CD4-positive, alpha-beta T cell treated with Interleukin-6 for 4 hours (primary cell): ENCODE measurements at regions not wholly inside any gene's neighbourhood (a gene's known extent, or its start where the extent isn't known, plus 50 kb on each side); places are given as distances from the start of the nearest gene placed in this dataset.

Source experiments
- DNase-seq: peaks from one replicate; pipeline ENCODE4 v3.0.0-alpha.2; 2020; ENCODE audit warnings: mixed read lengths

GRCh38 chr2:33788044-33788443, 188.9 kb upstream of the FAM98A start:
- no peak for DNase-seq

GRCh38 chr2:33786881-33787280, 187.8 kb upstream of the FAM98A start:
- DNase-seq: no peak

GRCh38 chr2:33785201-33786106, 186.4 kb upstream of the FAM98A start:
- DNase-seq: no peak

- DNase-seq: no peak
Observed at GRCh38 chr2:33784488-33784887, 185.4 kb upstream of the FAM98A start.

GRCh38 chr2:33782395-33783230, 183.5 kb upstream of the FAM98A start:
- no peak for DNase-seq

GRCh38 chr2:33777786-33778185, 178.7 kb upstream of the FAM98A start:
- no peak for DNase-seq

GRCh38 chr2:33775306-33775705, 176.2 kb upstream of the FAM98A start:
- DNase-seq: no peak

- no peak for DNase-seq
Observed at GRCh38 chr2:33770023-33770422, 170.9 kb upstream of the FAM98A start.

GRCh38 chr2:33766175-33766574, 167.1 kb upstream of the FAM98A start:
- no peak for DNase-seq

GRCh38 chr2:33765122-33765521, 166.0 kb upstream of the FAM98A start:
- DNase-seq: no peak

GRCh38 chr2:33764551-33764950, 165.5 kb upstream of the FAM98A start:
- no peak for DNase-seq

GRCh38 chr2:33763671-33764310, 164.7 kb upstream of the FAM98A start:
- no peak for DNase-seq

- DNase-seq: no peak
Observed at GRCh38 chr2:33762636-33763035, 163.5 kb upstream of the FAM98A start.

GRCh38 chr2:33746208-33746800, 147.2 kb upstream of the FAM98A start:
- DNase-seq: no peak

GRCh38 chr2:33735096-33735495, 136.0 kb upstream of the FAM98A start:
- no peak for DNase-seq

- no peak for DNase-seq
Observed at GRCh38 chr2:33730804-33731203, 131.7 kb upstream of the FAM98A start.

GRCh38 chr2:33730193-33730592, 131.1 kb upstream of the FAM98A start:
- DNase-seq: no peak

GRCh38 chr2:33729353-33729752, 130.3 kb upstream of the FAM98A start:
- DNase-seq: no peak

GRCh38 chr2:33728106-33728505, 129.0 kb upstream of the FAM98A start:
- no peak for DNase-seq

GRCh38 chr2:33727361-33728032, 128.4 kb upstream of the FAM98A start:
- DNase-seq: no peak

- no peak for DNase-seq
Observed at GRCh38 chr2:33726415-33726814, 127.3 kb upstream of the FAM98A start.

GRCh38 chr2:33723329-33723728, 124.2 kb upstream of the FAM98A start:
- DNase-seq: no peak
